Pancreas (tissue), 10 donors: ENCODE measurements at regions not wholly inside any gene's neighbourhood (a gene's known extent, or its start where the extent isn't known, plus 50 kb on each side); places are given as distances from the start of the nearest gene placed in this dataset.
"Not testable (repeated sequence)": the region's sequence is repeated elsewhere in the genome, so short reads cannot be mapped to it uniquely, and the experiment has no call there.

Experiments
- ATAC-seq, 4 donors: fragments of 200-7000 bp; cut with Tn5 transposase; one replicate each; pipeline versions ENCODE4 v1.8.0 to v1.9.1; 2020; ENCODE audit warnings: mild to moderate bottlenecking in 4 of 4, moderate library complexity in 4 of 4
- DNase-seq, 6 donors: peaks; one replicate each; pipeline ENCODE4 v3.0.0-alpha.2; 2020
- FAIRE-seq: peaks from 2 replicates; lab custom pipeline; 2012; peaks lifted over from hg19 to GRCh38; lab: Jason Lieb, UNC
- H3K27ac ChIP-seq, 4 donors: fragments of 200-600 bp; sonication (generic); 1 replicate in 3 of 4; 2 replicates in 1 of 4; pipeline versions ENCODE4 v1.5.0 to v1.8.0; 2020
- H3K27me3 ChIP-seq, 4 donors: fragments of 200-600 bp; one replicate each; pipeline ENCODE4 v1.8.0; 2021
- H3K36me3 ChIP-seq, 3 donors: fragments of 200-600 bp; sonication (generic) in 1 of 3; one replicate each; pipeline versions ENCODE4 v1.5.0 to v1.8.0; 2020 to 2021
- H3K4me1 ChIP-seq, 3 donors: fragments of 200-600 bp; one replicate each; pipeline ENCODE4 v1.8.0; 2021
- H3K4me3 ChIP-seq, 4 donors: fragments of 200-600 bp; sonication (generic) in 2 of 4; one replicate each; pipeline versions ENCODE4 v1.5.0 to v1.8.0; 2020 to 2021
- H3K9me3 ChIP-seq, 4 donors: fragments of 200-600 bp; one replicate each; pipeline ENCODE4 v1.8.0; 2021
- CTCF ChIP-seq, 4 donors: fragments of 200-600 bp; sonication (generic) in 3 of 4; IDR thresholded peaks; one replicate each; pipeline versions ENCODE4 v1.5.0 to v1.8.0; 2021; ENCODE audit warnings: antibody characterized with exemption in 4 of 4
- WGBS, 2 donors: extraction: QIAGEN DNeasy Blood & Tissue Kit; methylation state at CpG; one replicate each; pipeline ENCODE4 v1.1.7; 2013; 5-methylcytosine and 5-hydroxymethylcytosine counted together
- intact Hi-C, 3 donors: fragments of 100-400 bp; cut with DNase I; formaldehyde crosslinking; loops; one replicate each; pipeline versions ENCODE4 v1.11.1 to v1.14.2; 2022
- donor health status: healthy with polysubstance abuse.
- donor health status: DM: no; HTN: no; CAD: no; lungs with moderate emphysema.
- donor health status: DM: no; HTN: no; CAD: no.
- donor health status: control.
- donor health status: control.
- donor health status: Bipolar disorder and iron deficiency.
- donor health status: DM: yes; HTN: yes; CAD: no.
- donor health status: DM: no; HTN: no; CAD: no.
- donor health status: DM: no; HTN: no; CAD: no.
- donor health status: DM: yes; HTN: yes; CAD: no.

GRCh38 chr15:53022788-53023187 is 232.7 kb upstream of the ONECUT1 start:
- 90 to 93% methylated on average over 4 of the region's 4 CpGs for WGBS, 2 donors
- TF ChIP-seq CTCF (IDR thresholded peaks at IDR 0.05): no peak
- no peaks in the 10 kb centered on the region for H3K27me3 ChIP-seq
- FAIRE-seq (no peak), DNase-seq (no peak), ATAC-seq (no peak)
- H3K9me3 ChIP-seq: no peaks in the 10 kb centered on the region
- no peak overlapping the region for H3K4me3 ChIP-seq
- no peaks in the 10 kb centered on the region for H3K4me1 ChIP-seq
- no peak overlapping the region for H3K27ac ChIP-seq
- H3K36me3 ChIP-seq: no peaks in the 10 kb centered on the region
- intact Hi-C loops: no loop called here

GRCh38 chr15:53013329-53013728 is 223.2 kb upstream of the ONECUT1 start:
- H3K27me3 ChIP-seq: no peaks in the 10 kb centered on the region
- no peaks in the 10 kb centered on the region for H3K36me3 ChIP-seq
- no peaks in the 10 kb centered on the region for H3K4me1 ChIP-seq
- no peak overlapping the region for H3K27ac ChIP-seq
- FAIRE-seq: no peak
- H3K4me3 ChIP-seq: no peak overlapping the region
- no peak for ATAC-seq
- DNase-seq: no peak
- whole genome bisulfite sequencing, 2 donors: 96 to 97% methylated on average over 2 of the region's 2 CpGs
- H3K9me3 ChIP-seq: no peaks in the 10 kb centered on the region
- no peak for TF ChIP-seq CTCF (IDR thresholded peaks at IDR 0.05)
- intact Hi-C loops: no loop called here

GRCh38 chr15:53011779-53012178 is 221.6 kb upstream of the ONECUT1 start:
- H3K27ac ChIP-seq, FAIRE-seq, DNase-seq, H3K4me1 ChIP-seq, intact Hi-C loops, H3K9me3 ChIP-seq, H3K36me3 ChIP-seq, H3K27me3 ChIP-seq, H3K4me3 ChIP-seq, ATAC-seq: not testable (repeated sequence)
- 95 to 97% methylated on average over 2 of the region's 2 CpGs for WGBS, 2 donors

GRCh38 chr15:53009093-53009492 is 219.0 kb upstream of the ONECUT1 start:
- Histone ChIP-seq H3K9me3 (no peaks in the 10 kb centered on the region), H3K27ac (no peak overlapping the region), H3K36me3 (no peaks in the 10 kb centered on the region), H3K4me1 (no peaks in the 10 kb centered on the region), H3K4me3 (no peak overlapping the region), H3K27me3 (no peaks in the 10 kb centered on the region)
- DNase-seq (no peak), ATAC-seq (no peak), FAIRE-seq (no peak)
- TF ChIP-seq CTCF (IDR thresholded peaks at IDR 0.05): no peak
- WGBS, 2 donors: 86 to 94% methylated on average over 1 of the region's 1 CpG
- intact Hi-C loops: no loop called here

GRCh38 chr15:53000409-53000808 is 210.3 kb upstream of the ONECUT1 start:
- ATAC-seq (no peak), DNase-seq (no peak), FAIRE-seq (no peak)
- Histone ChIP-seq H3K27me3 (no peaks in the 10 kb centered on the region), H3K4me3 (no peak overlapping the region), H3K4me1 (no peaks in the 10 kb centered on the region), H3K9me3 (no peaks in the 10 kb centered on the region), H3K36me3 (no peaks in the 10 kb centered on the region), H3K27ac (no peak overlapping the region)
- intact Hi-C loops: no loop called here
- WGBS, 2 donors: 78 to 81% methylated on average over 4 of the region's 4 CpGs
- no peak for TF ChIP-seq CTCF (IDR thresholded peaks at IDR 0.05)

- Histone ChIP-seq H3K9me3 (no peaks in the 10 kb centered on the region), H3K27ac (no peak overlapping the region), H3K27me3 (no peaks in the 10 kb centered on the region), H3K4me1 (no peaks in the 10 kb centered on the region), H3K4me3 (no peak overlapping the region), H3K36me3 (no peaks in the 10 kb centered on the region)
- FAIRE-seq (no peak), DNase-seq (no peak), ATAC-seq (no peak)
- intact Hi-C loops: no loop called here
- TF ChIP-seq CTCF (IDR thresholded peaks at IDR 0.05): no peak
Observed at GRCh38 chr15:52997123-52997522, 207.0 kb upstream of the ONECUT1 start.
